Activated naive CD8-positive, alpha-beta T cell treated with anti-CD3 and anti-CD28 coated beads, Interleukin-2, amount 10 ng/mL, durations not matched to agents 7 days and 5 days (primary cell): ENCODE measurements at regions not wholly inside any gene's neighbourhood (a gene's known extent, or its start where the extent isn't known, plus 50 kb on each side); places are given as distances from the start of the nearest gene placed in this dataset.

Experiments used
- ATAC-seq: fragments of 150-1000 bp; cut with Tn5 transposase; one replicate; pipeline ENCODE4 v1.10.0; 2021; ENCODE audit warnings: low read depth, moderate library complexity
- POLR2A ChIA-PET: fragments of 350-600 bp; sonication (Branson Sonifier 250); formaldehyde crosslinking; loops from one replicate; lab custom pipeline; 2021; ENCODE audit warnings: antibody characterized with exemption; lab: Charles Lee
- DNase-seq: peaks from one replicate; pipeline ENCODE4 v3.0.0; 2021
- H3K27ac Mint-ChIP-seq: one replicate; pipeline ENCODE4 v1.8.0; 2022; ENCODE audit warnings: mild to moderate bottlenecking, mixed read lengths
- H3K27me3 Mint-ChIP-seq: one replicate; pipeline ENCODE4 v1.8.0; 2022; ENCODE audit warnings: mild to moderate bottlenecking, moderate library complexity, mixed read lengths
- H3K36me3 Mint-ChIP-seq: one replicate; pipeline ENCODE4 v1.8.0; 2021; ENCODE audit warnings: mild to moderate bottlenecking, mixed read lengths
- H3K4me1 Mint-ChIP-seq: one replicate; pipeline ENCODE4 v1.8.0; 2021; ENCODE audit warnings: mixed read lengths
- H3K4me3 Mint-ChIP-seq: one replicate; pipeline ENCODE4 v1.8.0; 2022; ENCODE audit warnings: mild to moderate bottlenecking, moderate library complexity, mixed read lengths
- H3K9me3 Mint-ChIP-seq: one replicate; pipeline ENCODE4 v1.8.0; 2021; ENCODE audit warnings: mixed read lengths

DNA sequence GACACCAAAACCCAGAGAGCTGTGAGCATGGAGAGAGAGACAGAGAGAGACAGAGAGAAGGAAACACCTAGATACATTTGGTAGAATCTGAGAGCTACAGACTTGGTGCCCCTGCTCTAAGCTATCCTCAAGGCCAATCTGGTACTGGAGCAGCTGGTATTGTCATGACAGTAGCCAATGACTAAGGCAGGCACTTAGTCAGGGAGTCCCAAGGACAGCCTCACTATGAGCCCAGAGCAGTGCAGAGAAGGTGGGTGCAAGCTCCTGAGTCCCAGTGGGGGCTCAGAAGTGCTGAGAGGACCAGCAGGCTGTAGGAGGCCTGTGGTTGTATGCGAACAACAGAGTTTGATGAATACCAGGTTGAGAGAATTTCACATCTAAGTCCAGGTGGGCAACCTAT, 300.4 kb upstream of the ZNF608 start:
- DNase-seq (no peak), ATAC-seq (no peak)
- H3K9me3 Mint-ChIP-seq = no peaks in the 10 kb centered on the region
- no peak overlapping the region for H3K27ac Mint-ChIP-seq
- no peaks in the 10 kb centered on the region for H3K27me3 Mint-ChIP-seq
- POLR2A ChIA-PET = no interaction called here
- H3K4me3 Mint-ChIP-seq = no peak overlapping the region
- no peaks in the 10 kb centered on the region for H3K4me1 Mint-ChIP-seq
- H3K36me3 Mint-ChIP-seq = no peaks in the 10 kb centered on the region

DNA sequence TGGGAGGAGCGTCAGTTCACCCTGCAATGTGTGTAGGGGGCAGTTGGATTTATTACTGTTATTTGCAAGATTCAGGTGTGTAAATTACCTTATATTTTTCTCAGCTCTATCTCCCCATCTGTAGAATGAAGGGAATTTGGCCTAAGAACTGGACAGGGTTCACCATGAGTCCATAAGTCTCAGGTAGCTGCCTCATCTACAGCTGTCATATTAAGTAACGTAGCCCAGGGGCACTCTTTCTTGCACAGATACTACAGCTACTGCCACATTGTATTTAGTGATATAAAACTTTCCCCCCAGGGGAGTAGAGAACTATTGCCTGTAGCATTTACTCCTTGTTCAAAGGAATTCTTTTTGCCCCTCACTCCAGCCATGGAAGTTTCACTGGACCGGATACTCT, 301.4 kb upstream of the ZNF608 start:
- Mint-ChIP-seq H3K9me3 (no peaks in the 10 kb centered on the region), H3K27ac (no peak overlapping the region), H3K4me3 (no peak overlapping the region), H3K27me3 (no peaks in the 10 kb centered on the region), H3K4me1 (no peaks in the 10 kb centered on the region), H3K36me3 (no peaks in the 10 kb centered on the region)
- POLR2A ChIA-PET = no interaction called here
- no peak for DNase-seq
- no peak for ATAC-seq

DNA sequence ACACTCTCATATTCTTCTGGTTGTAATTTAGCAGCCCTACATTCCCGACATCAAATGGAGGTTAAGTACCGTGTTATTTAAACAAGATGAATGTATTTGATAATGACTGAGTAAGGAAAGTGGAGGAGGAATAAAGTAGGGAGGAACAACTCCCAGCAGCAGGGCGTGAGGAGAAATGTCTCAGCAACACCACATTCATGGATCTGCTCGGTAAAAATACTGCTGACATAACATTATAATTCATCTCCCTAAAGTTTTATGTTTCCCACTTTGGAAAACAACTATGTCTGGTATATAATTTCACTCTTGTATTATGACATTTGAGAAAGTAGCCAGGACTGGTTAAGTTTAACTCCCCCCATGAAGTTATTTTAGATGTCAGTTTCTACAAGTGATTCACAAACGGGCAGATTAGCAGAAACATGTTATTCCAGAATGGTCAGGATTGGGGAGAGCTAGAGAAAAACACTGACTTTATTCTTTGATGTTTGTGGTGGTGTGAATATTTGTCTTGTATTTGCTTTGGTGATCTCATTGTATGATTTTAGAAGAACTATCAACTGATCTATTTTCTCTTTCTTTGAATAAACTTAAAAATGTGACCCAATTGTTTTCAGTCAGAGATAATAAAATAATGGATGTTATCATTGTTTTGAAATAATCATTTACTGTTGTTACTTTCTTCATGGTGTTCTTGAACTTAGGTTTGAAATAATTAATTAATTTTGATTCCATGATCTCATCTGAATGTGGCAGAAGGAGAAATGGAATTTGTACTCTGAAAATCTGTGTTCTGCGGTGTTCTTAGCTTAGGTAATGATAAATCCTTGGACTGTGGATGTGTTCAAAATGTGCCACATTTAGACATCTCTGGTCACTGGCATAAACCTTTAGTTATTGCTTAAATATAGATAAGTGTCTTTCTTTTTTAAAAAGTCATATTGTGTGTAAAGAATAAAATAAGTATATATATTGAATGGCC, 303.6 kb upstream of the ZNF608 start:
- H3K27me3 Mint-ChIP-seq = no peaks in the 10 kb centered on the region
- H3K9me3 Mint-ChIP-seq = no peaks in the 10 kb centered on the region
- DNase-seq (no peak), ATAC-seq (no peak)
- POLR2A ChIA-PET = no interaction called here
- H3K36me3 Mint-ChIP-seq = no peaks in the 10 kb centered on the region
- no peaks in the 10 kb centered on the region for H3K4me1 Mint-ChIP-seq
- H3K4me3 Mint-ChIP-seq = no peak overlapping the region
- no peak overlapping the region for H3K27ac Mint-ChIP-seq

DNA sequence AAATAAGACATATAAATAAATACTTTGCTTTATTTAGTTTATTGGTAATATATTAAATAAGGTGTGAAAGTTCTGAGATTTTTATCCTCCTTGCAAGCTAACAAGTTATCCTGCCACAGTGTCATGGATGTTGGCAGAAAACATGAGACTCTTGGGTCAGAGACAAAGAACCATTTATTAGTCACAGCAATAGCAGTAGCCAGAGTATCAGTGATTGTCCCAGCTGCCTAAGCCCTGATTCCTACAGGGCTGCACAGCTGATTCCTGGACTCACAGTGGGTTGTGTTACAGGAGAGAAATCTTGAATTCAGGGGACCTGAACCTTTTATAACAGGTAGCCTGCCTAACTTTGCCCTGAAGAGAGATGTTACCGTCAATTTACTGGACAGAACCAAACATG, 304.5 kb upstream of the ZNF608 start:
- POLR2A ChIA-PET = no interaction called here

DNA sequence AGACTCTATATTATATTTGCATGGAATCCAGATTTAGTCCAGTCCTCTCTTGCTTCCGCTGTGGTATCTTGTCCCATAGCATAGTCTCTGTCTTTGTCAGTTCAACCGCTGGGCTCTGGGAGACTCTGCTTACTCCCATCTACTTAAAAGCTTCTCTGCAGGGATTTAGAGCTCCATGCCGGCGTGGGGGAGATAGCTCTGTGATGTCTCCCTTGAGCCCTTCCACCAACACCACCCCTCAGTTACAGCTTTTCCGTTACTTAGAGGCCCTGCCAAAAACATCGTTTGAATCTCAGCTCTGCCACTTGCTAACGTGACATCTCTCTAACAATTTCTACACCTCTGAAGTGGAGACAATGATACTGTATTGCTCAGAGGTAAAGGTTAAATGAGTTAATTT, 306.1 kb upstream of the ZNF608 start:
- Mint-ChIP-seq H3K9me3 (no peaks in the 10 kb centered on the region), H3K4me3 (no peak overlapping the region), H3K4me1 (no peaks in the 10 kb centered on the region), H3K27ac (no peak overlapping the region), H3K27me3 (no peaks in the 10 kb centered on the region), H3K36me3 (no peaks in the 10 kb centered on the region)
- POLR2A ChIA-PET = no interaction called here
- DNase-seq (no peak), ATAC-seq (no peak)

More for the DNA sequence above, 304.5 kb upstream of the ZNF608 start:
- ATAC-seq (no peak), DNase-seq (no peak)
- no peaks in the 10 kb centered on the region for H3K4me1 Mint-ChIP-seq
- H3K27me3 Mint-ChIP-seq = no peaks in the 10 kb centered on the region
- H3K27ac Mint-ChIP-seq = no peak overlapping the region
- H3K4me3 Mint-ChIP-seq = no peak overlapping the region
- no peaks in the 10 kb centered on the region for H3K36me3 Mint-ChIP-seq
- H3K9me3 Mint-ChIP-seq = no peaks in the 10 kb centered on the region

DNA sequence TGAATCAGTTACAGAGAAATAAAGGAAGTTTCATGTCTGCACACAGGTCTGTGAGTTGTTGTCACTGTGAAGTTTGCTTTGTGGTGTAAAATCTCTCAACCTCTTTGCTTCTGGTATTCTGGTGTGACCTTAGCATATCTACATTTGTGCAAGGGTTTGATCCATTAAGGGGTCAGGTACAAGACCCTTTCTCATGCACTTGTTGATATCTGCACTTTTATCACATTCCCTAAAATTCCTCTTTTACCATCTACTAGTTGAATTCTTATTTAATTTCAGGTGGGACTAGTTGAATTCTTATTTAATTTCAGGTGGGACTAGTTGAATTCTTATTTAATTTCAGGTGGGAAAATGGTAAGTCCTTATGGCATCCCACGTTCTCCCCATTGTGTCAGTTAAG, 306.7 kb upstream of the ZNF608 start:
- no peak for ATAC-seq
- no peaks in the 10 kb centered on the region for H3K9me3 Mint-ChIP-seq
- DNase-seq = no peak
- no peak overlapping the region for H3K27ac Mint-ChIP-seq
- no peaks in the 10 kb centered on the region for H3K4me1 Mint-ChIP-seq
- POLR2A ChIA-PET = no interaction called here
- H3K4me3 Mint-ChIP-seq = no peak overlapping the region
- no peaks in the 10 kb centered on the region for H3K36me3 Mint-ChIP-seq
- H3K27me3 Mint-ChIP-seq = no peaks in the 10 kb centered on the region

DNA sequence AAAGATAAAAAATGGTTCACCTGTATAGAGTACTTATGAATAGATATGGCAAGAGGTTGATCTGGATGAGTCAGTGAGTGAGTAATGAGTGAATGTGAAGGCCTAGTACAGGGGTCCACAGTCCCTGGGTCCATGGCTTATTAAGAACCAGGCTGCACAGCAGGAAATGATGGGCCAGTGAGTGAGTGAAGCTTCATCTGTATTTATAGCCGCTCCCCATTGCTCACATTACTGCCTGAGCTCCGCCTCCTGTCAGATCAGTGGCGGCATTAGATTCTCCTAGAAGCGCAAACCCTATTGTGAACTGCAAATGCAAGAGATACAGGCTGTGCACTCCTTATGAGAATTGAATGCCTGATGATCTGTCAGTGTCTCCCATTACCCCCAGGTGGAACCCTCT, 307.7 kb upstream of the ZNF608 start:
- ATAC-seq = no peak
- H3K4me1 Mint-ChIP-seq = no peaks in the 10 kb centered on the region
- POLR2A ChIA-PET = no interaction called here
- no peaks in the 10 kb centered on the region for H3K36me3 Mint-ChIP-seq
- H3K4me3 Mint-ChIP-seq = no peak overlapping the region
- DNase-seq = no peak
- no peaks in the 10 kb centered on the region for H3K9me3 Mint-ChIP-seq
- no peak overlapping the region for H3K27ac Mint-ChIP-seq
- H3K27me3 Mint-ChIP-seq = no peaks in the 10 kb centered on the region

DNA sequence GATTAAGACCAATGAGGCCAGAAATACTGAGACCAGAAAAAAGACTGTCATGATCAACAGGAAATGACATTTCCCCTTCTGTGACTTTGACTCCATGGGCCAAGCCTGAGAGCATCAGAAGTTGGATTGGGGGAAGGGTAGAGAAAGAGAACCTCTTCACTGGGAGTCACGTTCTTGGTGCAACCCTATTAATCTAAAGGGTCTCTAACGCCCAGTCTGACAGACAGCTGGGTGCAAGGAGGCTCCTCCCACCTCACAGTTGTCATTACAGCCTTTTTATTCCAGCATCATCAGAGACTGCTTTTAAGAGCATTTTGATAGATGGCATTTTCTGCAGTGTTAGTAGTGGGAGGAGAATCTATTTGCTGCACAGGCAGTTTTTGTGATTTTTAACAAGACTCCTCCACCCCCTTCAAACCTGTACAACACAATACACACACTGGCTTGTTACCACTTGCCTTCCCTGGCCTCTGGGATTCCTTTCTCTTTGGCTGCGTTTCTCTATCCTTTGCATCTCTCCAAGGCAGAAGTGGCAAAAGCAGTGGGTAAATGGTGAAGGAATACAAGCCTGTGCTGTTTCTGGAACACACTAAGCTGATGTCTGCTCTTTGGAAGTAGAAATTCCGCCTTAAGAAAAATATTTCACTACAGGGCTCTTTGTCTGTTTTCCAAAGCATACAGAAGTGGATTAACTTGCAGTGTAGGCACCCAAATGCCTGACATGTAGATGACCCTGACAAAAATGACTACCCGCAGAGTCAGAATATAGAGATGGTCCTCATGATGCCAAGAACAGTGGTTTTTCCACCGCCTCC, 310.4 kb upstream of the ZNF608 start:
- POLR2A ChIA-PET = no interaction called here
- no peak for ATAC-seq
- Mint-ChIP-seq H3K36me3 (no peaks in the 10 kb centered on the region), H3K9me3 (peaks cover 4% of the 10 kb centered on the region), H3K4me1 (no peaks in the 10 kb centered on the region), H3K4me3 (no peak overlapping the region), H3K27ac (no peak overlapping the region), H3K27me3 (no peaks in the 10 kb centered on the region)
- no peak for DNase-seq

DNA sequence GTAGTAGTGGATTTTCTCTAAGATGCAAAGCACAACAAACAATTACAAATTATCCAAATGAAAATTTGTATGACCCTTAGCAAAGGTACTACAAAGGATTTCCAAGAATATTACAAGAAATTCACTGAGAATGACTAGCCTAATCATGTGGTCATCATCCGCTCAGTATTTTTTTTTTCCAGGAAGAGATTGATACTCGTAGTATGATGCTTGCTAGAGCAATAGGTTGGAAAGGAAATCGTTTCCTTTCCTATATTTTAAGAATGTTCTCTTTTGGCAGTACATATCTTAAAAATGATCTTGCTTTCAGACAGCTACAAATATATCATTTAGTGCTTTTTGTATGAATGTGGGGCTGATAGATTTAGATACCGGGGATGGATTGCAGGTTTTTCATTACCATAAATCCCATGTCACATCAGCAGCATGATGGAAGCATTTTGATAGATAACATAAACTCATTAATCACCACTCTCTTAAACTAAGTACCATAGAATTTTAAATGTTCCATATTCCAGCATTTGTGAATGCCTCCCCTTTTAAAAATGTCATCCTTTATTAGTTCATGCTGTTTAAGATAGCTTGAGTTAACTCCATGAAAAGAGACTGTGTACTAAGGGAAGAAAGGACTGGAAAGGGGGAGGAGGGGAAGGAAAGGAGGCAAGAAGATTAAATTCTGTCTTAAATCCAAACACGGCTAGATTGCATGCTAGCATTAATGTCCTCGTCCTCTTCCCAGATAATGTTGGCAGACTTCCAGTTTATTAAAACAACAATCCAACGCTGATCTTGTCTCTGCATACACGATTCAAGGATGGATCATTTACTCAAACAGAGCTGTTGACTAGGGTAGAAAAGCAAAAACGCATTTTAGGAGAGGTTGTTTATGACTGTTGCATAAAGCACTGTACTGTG, 311.7 kb upstream of the ZNF608 start:
- Mint-ChIP-seq H3K27ac (no peak overlapping the region), H3K4me3 (no peak overlapping the region), H3K36me3 (no peaks in the 10 kb centered on the region), H3K27me3 (no peaks in the 10 kb centered on the region), H3K4me1 (no peaks in the 10 kb centered on the region), H3K9me3 (peaks cover 4% of the 10 kb centered on the region)
- ATAC-seq (no peak), DNase-seq (no peak)
- POLR2A ChIA-PET = no interaction called here

DNA sequence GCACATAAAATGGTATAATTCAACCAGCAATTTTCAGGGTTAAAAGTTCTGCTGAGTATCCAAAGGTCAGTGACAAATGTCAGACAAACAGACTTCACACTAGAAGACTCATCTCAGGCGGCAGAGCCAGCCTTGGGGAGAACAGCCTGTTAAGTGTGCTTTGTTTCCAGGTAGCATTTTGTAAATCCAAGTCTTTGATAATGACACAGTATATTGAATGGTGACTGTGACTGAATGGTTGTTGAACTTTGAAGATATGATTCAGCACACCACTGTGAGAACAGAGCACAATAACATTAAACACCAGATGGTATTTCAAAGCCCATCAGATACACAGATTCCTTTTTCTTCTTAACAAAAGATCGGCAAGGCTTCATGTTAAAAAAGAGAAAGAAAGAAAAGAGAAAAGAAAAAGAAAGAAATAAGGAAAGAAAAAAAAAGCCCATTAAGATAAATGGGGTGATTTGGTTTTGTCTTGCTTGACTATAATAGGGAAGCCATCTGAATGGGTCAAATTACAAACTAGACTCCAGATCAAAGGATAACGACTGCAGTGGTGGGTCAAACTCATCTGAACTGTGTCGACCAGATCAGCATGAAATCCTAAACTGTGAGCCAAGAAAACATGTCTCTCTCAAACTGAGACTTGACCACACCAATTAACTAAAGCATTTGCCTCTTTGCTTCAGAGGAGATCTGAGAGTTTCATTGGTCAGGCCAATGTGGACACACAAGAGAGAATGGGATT, 313.0 kb upstream of the ZNF608 start:
- H3K9me3 Mint-ChIP-seq = peaks cover 4% of the 10 kb centered on the region
- ATAC-seq (no peak), DNase-seq (no peak)
- POLR2A ChIA-PET = no interaction called here
- no peak overlapping the region for H3K4me3 Mint-ChIP-seq
- H3K27ac Mint-ChIP-seq = no peak overlapping the region
- H3K36me3 Mint-ChIP-seq = no peaks in the 10 kb centered on the region
- H3K27me3 Mint-ChIP-seq = no peaks in the 10 kb centered on the region
- no peaks in the 10 kb centered on the region for H3K4me1 Mint-ChIP-seq

DNA sequence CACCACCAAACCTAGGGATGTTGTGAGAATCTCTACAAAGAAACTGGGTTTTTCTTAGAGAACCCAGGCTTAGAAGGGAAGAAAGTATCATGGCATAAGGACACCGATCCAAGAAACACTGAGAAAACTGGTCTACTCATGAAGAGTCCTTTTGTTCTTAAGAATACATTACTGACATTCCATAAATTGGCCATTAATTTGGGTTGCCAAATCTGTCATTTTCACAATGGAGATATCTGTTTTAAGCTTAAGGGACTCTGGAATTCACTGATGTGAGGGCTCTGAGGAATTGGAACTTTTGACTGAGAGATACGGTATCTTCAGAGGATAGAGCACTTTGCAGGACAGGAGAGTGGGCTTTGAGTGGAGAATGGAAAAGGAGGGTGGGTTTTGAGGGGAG, 315.3 kb upstream of the ZNF608 start:
- no peaks in the 10 kb centered on the region for H3K4me1 Mint-ChIP-seq
- POLR2A ChIA-PET = no interaction called here
- H3K9me3 Mint-ChIP-seq = peaks cover 6% of the 10 kb centered on the region
- H3K36me3 Mint-ChIP-seq = no peaks in the 10 kb centered on the region
- H3K27ac Mint-ChIP-seq = no peak overlapping the region
- no peak overlapping the region for H3K4me3 Mint-ChIP-seq
- ATAC-seq (no peak), DNase-seq (no peak)
- H3K27me3 Mint-ChIP-seq = no peaks in the 10 kb centered on the region

DNA sequence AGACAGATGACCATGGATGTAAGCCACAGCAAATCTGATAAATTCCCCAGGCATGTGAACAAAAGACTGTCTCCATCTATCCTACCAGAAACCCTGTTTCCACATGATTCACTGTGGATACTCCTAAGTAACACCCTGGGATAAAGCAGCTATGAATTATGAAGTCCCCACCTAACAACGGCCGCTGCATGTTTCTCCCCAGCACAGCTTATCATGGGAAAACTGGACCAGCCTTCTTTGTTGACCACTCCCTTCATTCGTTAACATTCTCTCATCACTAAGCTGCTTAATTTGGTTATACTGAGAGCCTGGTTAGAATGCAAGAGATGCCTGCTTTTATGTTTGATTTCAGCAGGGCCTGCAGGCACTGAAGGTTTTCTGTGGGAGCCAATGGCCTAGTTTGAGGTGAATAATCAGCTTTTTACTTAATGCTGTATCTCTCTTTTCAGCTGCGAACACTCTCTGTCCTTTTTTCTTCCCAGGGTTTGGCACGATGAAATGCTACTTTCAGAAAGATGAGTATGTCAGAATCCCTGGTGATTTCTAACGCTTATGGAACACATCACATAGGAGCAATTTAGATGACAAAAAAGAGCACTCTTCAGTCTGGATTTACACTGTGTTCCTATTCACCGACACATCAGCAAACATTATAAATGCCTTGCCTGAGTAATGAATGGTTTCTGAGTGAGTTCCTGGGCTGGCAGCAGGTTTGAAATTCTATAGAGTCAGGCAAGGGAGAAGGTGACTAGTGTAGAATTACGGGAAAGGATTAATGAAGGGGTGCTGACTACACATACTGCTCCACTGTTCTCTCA, 318.4 kb upstream of the ZNF608 start:
- no peaks in the 10 kb centered on the region for H3K36me3 Mint-ChIP-seq
- ATAC-seq = no peak

More for the DNA sequence above, 318.4 kb upstream of the ZNF608 start:
- Mint-ChIP-seq H3K4me3 (no peak overlapping the region), H3K27ac (no peak overlapping the region), H3K9me3 (peaks cover 4% of the 10 kb centered on the region), H3K27me3 (no peaks in the 10 kb centered on the region), H3K4me1 (no peaks in the 10 kb centered on the region)
- DNase-seq = no peak
- POLR2A ChIA-PET = no interaction called here
